Muscle of leg (tissue), 3 donors: ENCODE measurements at regions not wholly inside any gene's neighbourhood (a gene's known extent, or its start where the extent isn't known, plus 50 kb on each side); places are given as distances from the start of the nearest gene placed in this dataset.

ENCODE experiments used
- DNase-seq: peaks from one replicate; pipeline ENCODE4 v3.0.0; 2013
- H3K27ac ChIP-seq: one replicate; pipeline ENCODE4 v1.5.1; 2013; ENCODE audit warnings: mild to moderate bottlenecking, low read length, control low read depth
- H3K27me3 ChIP-seq: one replicate; pipeline ENCODE4 v1.6.1; 2013; ENCODE audit warnings: low read length; ENCODE audit not compliant: control insufficient read depth, insufficient read depth
- H3K36me3 ChIP-seq: one replicate; pipeline ENCODE4 v1.6.1; 2013; ENCODE audit warnings: low read length; ENCODE audit not compliant: control insufficient read depth, insufficient read depth
- H3K4me1 ChIP-seq: one replicate; pipeline ENCODE4 v1.6.1; 2013; ENCODE audit warnings: low read length; ENCODE audit not compliant: control insufficient read depth, insufficient read depth
- H3K4me3 ChIP-seq: one replicate; pipeline ENCODE4 v1.5.1; 2013; ENCODE audit warnings: low read length, control low read depth
- H3K9me3 ChIP-seq: replicated peaks from 2 replicates; pipeline ENCODE4 v1.6.1; 2013; ENCODE audit warnings: low read depth, low read length; ENCODE audit not compliant: control insufficient read depth
- WGBS: methylation state at CpG from one replicate; pipeline ENCODE4 v1.1.5; 2013; ENCODE audit warnings: missing lambda C conversion rate; ENCODE audit not compliant: insufficient coverage; 5-methylcytosine and 5-hydroxymethylcytosine counted together

DNA sequence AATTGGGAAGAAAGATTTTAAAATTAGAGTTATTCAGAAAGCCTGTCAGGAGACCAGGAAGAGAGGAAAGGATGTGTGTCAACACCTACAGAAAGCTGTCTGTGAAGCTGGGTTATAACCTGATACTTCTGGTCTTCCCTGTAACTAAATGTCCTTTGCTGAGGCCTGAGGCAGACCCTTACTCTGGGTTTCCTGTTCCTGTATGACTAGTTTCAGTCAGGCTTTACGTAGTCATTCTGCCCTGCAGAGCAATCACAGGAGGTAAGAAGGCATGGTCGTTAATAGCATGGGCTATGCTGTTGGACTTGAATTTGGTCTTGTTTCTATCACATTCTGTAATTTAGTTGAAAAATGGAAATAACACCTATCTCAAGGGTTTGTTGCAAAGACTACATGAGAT is 110.5 kb upstream of the IGFBP7 start:
- DNase-seq: no peak
- Histone ChIP-seq H3K36me3 (no peaks in the 10 kb centered on the region), H3K9me3 (peaks cover 3% of the 10 kb centered on the region), H3K27ac (no peak overlapping the region), H3K4me3 (no peak overlapping the region), H3K27me3 (no peaks in the 10 kb centered on the region), H3K4me1 (no peaks in the 10 kb centered on the region)
- WGBS: 46% methylated on average over 2 of the region's 2 CpGs

DNA sequence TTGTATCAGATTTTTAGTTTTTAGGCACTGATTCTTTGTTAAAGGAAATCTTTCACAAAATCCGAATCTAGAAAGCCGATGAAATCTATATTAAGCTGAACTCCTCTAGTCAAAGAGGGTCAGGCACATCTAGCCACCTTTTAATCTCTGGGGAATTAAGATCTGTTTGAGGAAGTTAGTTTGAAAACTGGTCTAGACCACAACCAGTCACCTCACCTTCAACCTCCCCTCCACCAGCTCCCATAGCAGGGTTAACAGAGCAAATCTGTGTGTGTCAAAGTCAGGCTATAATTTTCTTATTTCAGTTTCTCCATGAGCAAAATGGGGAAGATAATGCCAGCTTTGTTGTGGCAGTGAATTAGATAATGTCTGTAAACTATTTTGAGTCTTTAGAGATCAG is 110.0 kb upstream of the IGFBP7 start:
- peaks cover 2% of the 10 kb centered on the region for H3K4me1 ChIP-seq
- WGBS: no CpG with 5 or more reads among the region's 2 CpGs
- no peak overlapping the region for H3K4me3 ChIP-seq
- DNase-seq: no peak
- H3K27me3 ChIP-seq: no peaks in the 10 kb centered on the region
- H3K27ac ChIP-seq: no peak overlapping the region
- peaks cover 3% of the 10 kb centered on the region for H3K9me3 ChIP-seq
- H3K36me3 ChIP-seq: no peaks in the 10 kb centered on the region

DNA sequence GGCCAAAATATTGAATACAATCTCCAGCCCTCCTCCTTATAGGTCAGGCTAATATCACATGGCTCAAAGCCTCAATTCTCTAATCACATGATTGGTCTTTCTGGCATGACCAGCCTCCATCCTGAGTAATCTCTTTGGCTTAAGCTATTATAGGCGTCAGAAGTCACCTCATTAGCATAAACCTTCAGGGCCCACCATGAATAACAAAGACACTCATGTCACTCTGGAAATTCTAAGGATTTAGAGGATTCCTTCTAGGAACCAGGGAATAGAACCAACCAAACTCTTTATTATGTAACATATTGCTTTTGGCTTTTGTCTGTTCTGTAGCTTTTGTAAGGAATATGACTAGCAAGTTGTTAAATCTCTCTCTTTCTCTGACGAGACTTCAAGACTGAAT is 109.2 kb upstream of the IGFBP7 start:
- no peaks in the 10 kb centered on the region for H3K36me3 ChIP-seq
- no peak overlapping the region for H3K27ac ChIP-seq
- H3K9me3 ChIP-seq: peaks cover 3% of the 10 kb centered on the region
- DNase-seq: no peak
- H3K4me3 ChIP-seq: no peak overlapping the region
- H3K27me3 ChIP-seq: no peaks in the 10 kb centered on the region
- H3K4me1 ChIP-seq: peaks cover 4% of the 10 kb centered on the region
- no CpG with 5 or more reads among the region's 2 CpGs for WGBS

DNA sequence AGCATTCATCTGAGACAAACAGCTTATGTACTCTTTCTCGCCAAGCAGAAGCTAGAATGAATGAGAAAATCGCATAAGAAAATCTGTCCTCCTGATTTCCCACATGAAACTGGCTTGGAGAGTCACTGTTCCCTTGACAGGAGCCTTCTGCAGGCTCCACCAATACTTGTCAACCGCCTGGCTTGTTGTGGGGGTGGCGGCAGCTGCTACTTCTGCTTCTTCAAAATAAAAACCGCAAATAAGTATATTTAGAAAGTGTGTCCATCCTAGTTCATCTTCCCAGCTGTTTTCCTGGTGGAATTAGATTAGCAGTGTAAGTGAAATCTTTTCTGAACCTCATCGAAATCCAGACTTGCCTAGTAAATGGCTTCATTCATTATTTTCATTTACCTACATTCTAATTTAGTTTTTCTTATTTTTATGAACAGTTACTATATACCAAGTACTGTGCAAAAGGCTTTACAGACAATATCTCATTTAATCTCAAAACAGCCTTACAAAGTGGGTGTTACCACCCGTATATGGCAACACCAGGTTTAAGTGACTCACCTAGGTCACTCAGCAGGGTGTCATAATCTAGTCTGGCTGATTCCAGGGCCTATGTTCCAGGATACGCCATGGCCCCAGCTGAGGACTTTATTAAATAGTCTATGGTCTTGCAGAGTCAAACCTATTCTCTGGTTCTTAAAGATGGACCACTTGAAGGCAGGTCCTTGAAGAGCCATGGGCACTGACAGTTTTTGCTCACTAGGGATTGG is 104.6 kb upstream of the IGFBP7 start:
- H3K27me3 ChIP-seq: no peaks in the 10 kb centered on the region
- DNase-seq: peak; percentile 83
- H3K36me3 ChIP-seq: no peaks in the 10 kb centered on the region
- peaks cover 4% of the 10 kb centered on the region for H3K4me1 ChIP-seq
- H3K27ac ChIP-seq: no peak overlapping the region
- H3K4me3 ChIP-seq: no peak overlapping the region
- WGBS: 79% methylated on average over 3 of the region's 8 CpGs
- H3K9me3 ChIP-seq: peaks cover 3% of the 10 kb centered on the region

DNA sequence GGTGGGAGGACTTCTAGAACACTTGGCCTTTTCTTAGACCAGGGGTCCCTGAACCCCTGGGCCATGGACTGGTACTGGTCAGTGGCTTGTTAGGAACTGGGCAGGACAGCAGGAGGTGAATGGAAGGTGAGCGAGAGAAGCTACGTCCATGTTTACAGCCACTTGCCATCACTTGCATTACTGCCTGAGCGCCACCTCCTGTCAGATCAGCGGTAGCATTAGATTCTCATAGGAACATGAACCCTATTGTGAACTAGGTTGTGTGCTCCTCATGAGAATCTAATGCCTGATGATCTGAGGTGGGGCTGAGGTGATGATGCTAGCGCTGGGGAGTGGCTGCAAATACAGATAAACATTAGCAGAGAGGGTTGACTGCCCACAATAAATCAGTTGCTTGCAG is 100.9 kb upstream of the IGFBP7 start:
- no peaks in the 10 kb centered on the region for H3K9me3 ChIP-seq
- no peaks in the 10 kb centered on the region for H3K36me3 ChIP-seq
- H3K4me3 ChIP-seq: no peak overlapping the region
- peaks cover 4% of the 10 kb centered on the region for H3K4me1 ChIP-seq
- H3K27ac ChIP-seq: no peak overlapping the region
- H3K27me3 ChIP-seq: no peaks in the 10 kb centered on the region
- WGBS: 95% methylated on average over 4 of the region's 5 CpGs
- no peak for DNase-seq

DNA sequence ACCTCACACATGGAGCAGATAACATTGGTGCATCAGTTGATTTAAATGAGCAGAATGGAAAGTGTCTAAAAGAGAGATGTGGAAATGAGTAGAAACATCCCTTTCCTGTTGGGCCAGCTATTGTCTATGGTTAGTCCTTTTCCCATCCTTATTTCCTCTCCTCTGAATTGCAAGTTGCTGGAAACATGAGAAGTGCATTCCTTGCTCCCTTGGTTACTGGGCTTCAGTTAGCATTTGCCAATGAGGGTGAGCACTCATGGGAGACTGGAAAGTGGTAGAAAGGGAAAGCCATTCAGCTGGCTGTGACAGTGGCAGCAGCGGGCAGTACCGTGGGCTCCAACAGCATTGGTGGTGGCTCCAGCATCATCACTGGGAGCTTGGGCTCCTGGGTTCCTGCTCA is 96.0 kb upstream of the IGFBP7 start:
- Histone ChIP-seq H3K27ac (no peak overlapping the region), H3K27me3 (no peaks in the 10 kb centered on the region), H3K4me1 (no peaks in the 10 kb centered on the region), H3K4me3 (no peak overlapping the region), H3K9me3 (no peaks in the 10 kb centered on the region), H3K36me3 (no peaks in the 10 kb centered on the region)
- 78% methylated on average over 2 of the region's 2 CpGs for WGBS
- no peak for DNase-seq

DNA sequence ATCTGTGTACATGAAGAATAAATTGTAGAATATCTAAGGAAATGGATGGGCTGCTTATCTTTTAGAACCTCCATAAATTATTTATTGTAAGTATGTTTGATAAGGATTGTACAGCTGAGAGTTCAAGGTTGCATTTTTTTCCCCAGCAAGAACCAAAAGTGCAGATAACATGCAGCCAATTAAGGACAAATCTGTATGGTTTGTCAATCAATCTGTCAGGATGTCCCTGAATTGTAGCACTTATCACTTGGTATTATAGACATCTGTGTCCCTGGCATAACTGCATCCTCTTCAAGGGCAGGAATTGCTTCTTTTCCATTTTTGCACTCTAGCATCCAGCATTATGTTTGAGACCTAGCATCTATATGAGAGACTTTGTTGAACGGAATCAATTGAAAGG is 95.4 kb upstream of the IGFBP7 start:
- Histone ChIP-seq H3K27ac (no peak overlapping the region), H3K9me3 (no peaks in the 10 kb centered on the region), H3K4me3 (no peak overlapping the region), H3K27me3 (no peaks in the 10 kb centered on the region), H3K36me3 (no peaks in the 10 kb centered on the region), H3K4me1 (no peaks in the 10 kb centered on the region)
- no peak for DNase-seq
- no CpG with 5 or more reads among the region's 1 CpG for WGBS

DNA sequence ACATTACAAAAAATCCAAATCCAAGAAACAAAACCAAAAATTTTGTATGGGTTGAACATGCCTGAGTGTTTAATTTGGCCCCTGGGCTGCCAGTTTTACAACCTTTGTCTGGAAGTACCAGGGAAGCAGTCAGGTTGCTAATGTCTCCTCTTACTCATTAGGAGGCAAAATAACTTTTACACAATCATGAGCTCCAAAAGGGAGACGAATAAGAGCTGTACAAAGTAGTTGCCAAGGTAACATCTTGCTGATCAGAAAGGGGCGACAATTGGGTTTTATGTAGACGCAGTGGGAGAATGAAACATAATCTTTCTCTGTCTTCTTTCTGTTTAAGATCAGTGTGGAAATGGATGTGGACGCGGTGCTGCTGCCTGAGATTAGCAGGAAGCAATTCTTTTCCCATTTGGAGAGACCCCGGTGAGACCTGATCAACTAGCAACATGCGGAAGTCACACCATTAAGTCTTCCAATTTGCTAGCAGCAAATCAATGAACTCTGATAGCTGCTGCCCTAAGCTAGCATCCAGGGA is 90.7 kb upstream of the IGFBP7 start:
- 20% methylated on average over 2 of the region's 7 CpGs for WGBS
- H3K27me3 ChIP-seq: no peaks in the 10 kb centered on the region
- H3K9me3 ChIP-seq: no peaks in the 10 kb centered on the region
- DNase-seq: no peak
- no peaks in the 10 kb centered on the region for H3K4me1 ChIP-seq
- H3K4me3 ChIP-seq: no peak overlapping the region
- H3K27ac ChIP-seq: no peak overlapping the region
- H3K36me3 ChIP-seq: no peaks in the 10 kb centered on the region

DNA sequence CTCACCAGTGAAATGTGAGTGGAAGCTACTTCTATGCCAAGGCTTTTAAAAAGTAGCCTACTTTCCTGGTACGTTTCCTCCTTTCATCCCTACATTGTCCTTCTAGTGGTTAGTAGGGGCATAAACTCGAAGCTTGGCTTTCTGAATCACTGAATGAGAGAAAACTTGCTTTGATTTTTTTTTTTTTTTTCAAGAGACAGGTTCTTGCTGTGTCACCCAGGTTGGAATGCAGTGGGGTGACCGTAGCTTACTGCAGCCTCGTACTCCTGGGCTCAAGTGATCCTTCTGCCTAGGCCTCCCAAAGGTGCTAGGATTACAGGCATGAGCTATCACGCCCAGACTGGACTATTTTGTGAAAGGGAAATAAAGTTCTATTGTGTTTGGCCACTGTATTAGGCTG is 89.1 kb upstream of the IGFBP7 start:
- WGBS: 91% methylated on average over 3 of the region's 5 CpGs
- peaks cover 6% of the 10 kb centered on the region for H3K27me3 ChIP-seq
- no peak overlapping the region for H3K27ac ChIP-seq
- no peak for DNase-seq
- H3K9me3 ChIP-seq: peaks cover 2% of the 10 kb centered on the region
- H3K4me1 ChIP-seq: peaks cover under 1% of the 10 kb centered on the region
- no peak overlapping the region for H3K4me3 ChIP-seq
- no peaks in the 10 kb centered on the region for H3K36me3 ChIP-seq

DNA sequence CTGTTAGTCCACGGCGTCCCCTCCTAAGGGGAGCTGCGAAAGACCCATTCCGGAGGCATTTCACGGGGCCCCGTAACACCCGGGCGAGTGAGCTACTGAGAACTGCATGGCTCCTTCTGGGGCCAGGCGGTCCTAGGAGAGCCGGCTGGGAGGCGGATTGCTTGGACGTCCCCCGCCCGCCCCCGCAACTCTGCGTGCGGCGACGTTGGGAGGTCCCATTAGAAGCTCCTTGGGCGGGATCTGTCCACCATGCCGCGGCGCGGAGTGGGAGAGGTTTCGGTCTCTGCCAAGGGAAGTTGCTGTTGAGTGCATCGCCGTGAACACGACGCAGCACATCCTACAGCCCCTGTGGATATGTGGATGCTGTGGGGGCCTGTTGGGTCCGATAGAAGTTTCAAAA is 85.4 kb upstream of the IGFBP7 start:
- H3K9me3 ChIP-seq: peaks cover 2% of the 10 kb centered on the region
- no peak overlapping the region for H3K27ac ChIP-seq
- no peak for DNase-seq
- peaks cover 21% of the 10 kb centered on the region for H3K4me1 ChIP-seq
- H3K4me3 ChIP-seq: no peak overlapping the region
- WGBS: 63% methylated on average over 22 of the region's 30 CpGs
- H3K36me3 ChIP-seq: no peaks in the 10 kb centered on the region
- H3K27me3 ChIP-seq: peaks cover 9% of the 10 kb centered on the region
